ENCODE measurements at regions not wholly inside any gene's neighbourhood (a gene's known extent, or its start where the extent isn't known, plus 50 kb on each side); places are given as distances from the start of the nearest gene placed in this dataset.
"Not testable (repeated sequence)": the region's sequence is repeated elsewhere in the genome, so short reads cannot be mapped to it uniquely, and the experiment has no call there.

- DNase-seq (ENCODE audit: low read depth): no peak
- Histone ChIP-seq H3K4me3 (ENCODE audit: low read depth, low read length) (no peak overlapping the region), H3K36me3 (ENCODE audit: control insufficient read depth, insufficient read depth, low read length) (no peaks in the 10 kb centered on the region), H3K27me3 (ENCODE audit: control insufficient read depth, insufficient read depth, low read length) (no peaks in the 10 kb centered on the region)
- TF ChIP-seq CTCF (IDR thresholded peaks at IDR 0.05; ENCODE audit: insufficient read depth, low read length, poor library complexity, severe bottlenecking): no peak
Observed at GRCh38 chr14:105760691-105761344, 234.4 kb downstream of the TMEM121 start.

GRCh38 chr14:105761345-105761740, 235.0 kb downstream of the TMEM121 start:
- not testable (repeated sequence) for H3K27me3 ChIP-seq (ENCODE audit: control insufficient read depth, insufficient read depth, low read length); H3K36me3 ChIP-seq (ENCODE audit: control insufficient read depth, insufficient read depth, low read length); DNase-seq (ENCODE audit: low read depth); H3K4me3 ChIP-seq (ENCODE audit: low read depth, low read length)

DNA sequence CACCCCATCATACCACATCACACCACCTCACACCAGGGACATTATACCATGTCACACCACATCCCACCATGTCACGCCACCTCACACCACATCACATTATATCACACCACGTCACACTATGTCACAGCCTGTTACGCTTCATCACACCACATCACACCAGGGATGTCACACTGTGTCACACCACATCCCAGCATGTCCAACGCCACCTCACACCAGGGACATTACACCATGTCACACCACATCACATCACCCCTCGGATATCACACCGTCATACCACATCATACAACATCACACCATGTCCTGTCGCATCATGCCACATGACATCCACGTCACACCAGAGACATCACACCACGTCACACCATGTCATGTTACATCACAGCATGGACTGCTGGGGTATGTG, 235.5 kb downstream of the TMEM121 start:
- TF ChIP-seq CTCF (IDR thresholded peaks at IDR 0.05; ENCODE audit: insufficient read depth, low read length, poor library complexity, severe bottlenecking): no peak
- no peak overlapping the region for H3K4me3 ChIP-seq (ENCODE audit: low read depth, low read length)
- DNase-seq (ENCODE audit: low read depth): no peak
- H3K36me3 ChIP-seq (ENCODE audit: control insufficient read depth, insufficient read depth, low read length): no peaks in the 10 kb centered on the region
- no peaks in the 10 kb centered on the region for H3K27me3 ChIP-seq (ENCODE audit: control insufficient read depth, insufficient read depth, low read length)

DNA sequence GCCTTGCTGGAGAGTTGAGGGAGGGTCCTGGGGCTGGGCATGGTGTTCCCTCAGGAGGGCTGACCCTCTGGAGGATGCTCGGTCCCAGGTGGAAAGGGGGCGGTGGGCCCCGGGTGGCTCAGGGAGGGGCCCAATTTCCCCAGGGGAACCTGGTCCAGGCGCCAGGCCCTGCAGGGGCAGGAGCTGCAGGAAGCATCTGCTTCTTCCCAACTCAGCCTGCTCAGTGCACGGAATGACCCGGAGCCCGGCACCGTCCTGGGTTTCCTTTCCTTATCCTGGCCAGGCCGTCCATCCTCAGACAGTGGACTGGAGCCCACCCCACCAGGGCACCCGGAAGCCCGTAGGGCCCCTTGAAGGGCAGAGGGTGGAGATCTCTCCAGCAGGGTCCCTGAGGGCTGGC, 235.9 kb downstream of the TMEM121 start:
- DNase-seq (ENCODE audit: low read depth): not testable (repeated sequence)

GRCh38 chr14:105764254-105764901, 238.0 kb downstream of the TMEM121 start:
- not testable (repeated sequence) for H3K4me3 ChIP-seq (ENCODE audit: low read depth, low read length); H3K36me3 ChIP-seq (ENCODE audit: control insufficient read depth, insufficient read depth, low read length); DNase-seq (ENCODE audit: low read depth); H3K27me3 ChIP-seq (ENCODE audit: control insufficient read depth, insufficient read depth, low read length)

More for the DNA sequence above, 235.9 kb downstream of the TMEM121 start:
- H3K36me3 ChIP-seq (ENCODE audit: control insufficient read depth, insufficient read depth, low read length); H3K27me3 ChIP-seq (ENCODE audit: control insufficient read depth, insufficient read depth, low read length); H3K4me3 ChIP-seq (ENCODE audit: low read depth, low read length): not testable (repeated sequence)

- DNase-seq (ENCODE audit: low read depth); H3K27me3 ChIP-seq (ENCODE audit: control insufficient read depth, insufficient read depth, low read length); H3K4me3 ChIP-seq (ENCODE audit: low read depth, low read length); H3K36me3 ChIP-seq (ENCODE audit: control insufficient read depth, insufficient read depth, low read length): not testable (repeated sequence)
Observed at GRCh38 chr14:105765072-105765825, 238.9 kb downstream of the TMEM121 start.

- no peak for TF ChIP-seq CTCF (IDR thresholded peaks at IDR 0.05; ENCODE audit: insufficient read depth, low read length, poor library complexity, severe bottlenecking)
- Histone ChIP-seq H3K4me3 (ENCODE audit: low read depth, low read length) (no peak overlapping the region), H3K27me3 (ENCODE audit: control insufficient read depth, insufficient read depth, low read length) (no peaks in the 10 kb centered on the region), H3K36me3 (ENCODE audit: control insufficient read depth, insufficient read depth, low read length) (no peaks in the 10 kb centered on the region)
- DNase-seq (ENCODE audit: low read depth): no peak
Observed at GRCh38 chr14:105765893-105766614, 239.7 kb downstream of the TMEM121 start.
